HG03175 (cell line): ENCODE measurements at regions not wholly inside any gene's neighbourhood (a gene's known extent, or its start where the extent isn't known, plus 50 kb on each side); places are given as distances from the start of the nearest gene placed in this dataset.
A peak's percentile ranks its signal among the peaks of the same experiment; 100 is the strongest.

Source experiments
- ATAC-seq: cut with Tn5 transposase; IDR thresholded peaks from one replicate; pipeline ENCODE4 v1.9.1; 2021; ENCODE audit warnings: mild to moderate bottlenecking, moderate library complexity; ENCODE audit not compliant: unreplicated experiment

DNA sequence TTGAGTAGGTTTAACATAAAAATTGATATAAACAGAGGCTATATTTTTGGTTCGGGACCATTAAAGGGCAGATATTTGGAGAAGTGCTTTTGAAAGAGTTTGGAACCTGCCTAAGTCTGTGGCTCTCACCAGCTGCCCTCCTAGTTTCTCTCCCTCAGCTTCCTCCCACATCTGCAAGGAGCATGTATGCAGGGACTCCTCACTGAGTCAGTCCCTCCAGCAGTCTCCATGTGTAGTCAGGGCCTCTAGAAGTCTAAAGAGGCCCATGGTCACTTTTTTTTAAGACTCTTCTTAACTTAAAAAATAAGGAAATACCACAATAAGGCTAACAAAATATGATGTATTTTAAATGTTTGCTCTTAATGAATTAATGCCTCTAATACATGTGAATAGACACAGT is 220.0 kb upstream of the TANK start:
- no peak for ATAC-seq

DNA sequence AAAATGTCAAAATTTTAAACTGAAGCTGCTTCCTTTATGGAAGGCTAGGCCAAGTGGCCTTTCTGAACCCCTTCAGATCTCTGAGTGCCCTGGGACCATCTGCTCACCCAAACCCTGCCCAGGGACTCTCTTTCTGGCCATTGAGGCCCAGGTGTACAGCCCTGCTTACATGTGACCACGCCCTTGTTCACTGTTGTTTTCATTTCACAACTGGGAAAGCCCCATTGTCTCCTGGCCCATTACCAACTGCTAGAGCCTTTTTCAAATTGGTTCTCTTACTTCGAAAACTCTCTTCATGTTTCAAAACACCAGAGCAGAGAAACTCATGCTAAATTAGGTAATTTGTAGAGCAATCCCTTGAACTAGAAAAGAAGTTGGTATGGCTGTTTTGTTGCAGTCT is 219.5 kb upstream of the TANK start:
- peak; percentile 61 for ATAC-seq

DNA sequence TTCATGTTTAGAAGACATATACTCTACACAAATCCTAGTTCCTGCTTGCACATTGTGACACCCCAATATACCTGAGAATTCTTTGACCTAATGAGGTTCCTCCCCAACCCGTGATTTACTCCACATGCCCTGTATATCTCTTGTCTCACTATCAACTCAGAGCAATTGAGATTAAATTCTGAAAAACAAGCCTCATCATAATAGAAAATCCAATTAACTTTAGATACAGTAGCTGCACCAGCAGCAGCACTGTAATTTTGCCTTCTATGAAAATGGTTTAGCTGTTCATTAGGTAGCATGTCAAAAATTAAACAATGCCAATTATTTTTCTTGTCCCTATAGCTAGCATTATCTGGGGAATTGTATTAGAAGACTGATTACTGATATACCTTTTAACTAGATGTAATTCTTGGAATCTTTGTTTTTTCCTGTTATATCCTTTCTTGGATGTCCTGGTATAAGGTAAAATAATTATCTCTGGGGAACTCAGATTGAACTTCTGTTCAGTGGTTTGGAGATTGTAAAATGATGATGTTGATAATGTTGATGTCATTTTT is 218.9 kb upstream of the TANK start:
- ATAC-seq: no peak

DNA sequence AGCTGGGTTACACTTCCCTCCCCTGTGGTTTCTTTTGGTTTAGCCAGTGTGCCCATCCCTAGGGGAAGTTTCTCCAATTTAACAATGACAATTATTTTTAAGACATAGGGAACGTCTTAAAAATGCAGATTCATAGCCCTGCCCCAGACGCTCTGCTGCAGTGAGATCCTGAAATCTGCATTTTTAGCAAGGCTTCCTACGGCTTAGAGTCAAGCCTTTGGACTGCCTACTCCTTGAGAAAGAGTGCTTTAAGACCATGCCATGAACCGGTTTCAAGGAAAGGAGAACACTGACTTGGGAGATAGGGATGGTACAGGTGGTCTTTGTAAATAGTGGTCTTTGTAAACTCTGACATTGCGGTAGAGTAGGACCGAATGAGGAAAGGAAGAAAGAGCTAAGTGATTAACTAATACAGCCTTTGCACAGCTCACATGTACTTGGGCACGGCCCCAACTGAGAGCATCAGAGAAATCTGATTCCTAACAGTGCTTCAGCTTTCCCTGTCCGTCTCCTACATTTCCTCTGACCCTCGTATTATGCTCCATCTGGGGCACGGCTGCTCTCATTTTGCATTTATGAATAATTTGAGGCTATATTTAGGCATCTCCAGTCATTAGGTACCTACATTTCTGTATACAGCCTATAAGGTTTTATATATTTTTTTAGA is 217.6 kb upstream of the TANK start:
- no peak for ATAC-seq

DNA sequence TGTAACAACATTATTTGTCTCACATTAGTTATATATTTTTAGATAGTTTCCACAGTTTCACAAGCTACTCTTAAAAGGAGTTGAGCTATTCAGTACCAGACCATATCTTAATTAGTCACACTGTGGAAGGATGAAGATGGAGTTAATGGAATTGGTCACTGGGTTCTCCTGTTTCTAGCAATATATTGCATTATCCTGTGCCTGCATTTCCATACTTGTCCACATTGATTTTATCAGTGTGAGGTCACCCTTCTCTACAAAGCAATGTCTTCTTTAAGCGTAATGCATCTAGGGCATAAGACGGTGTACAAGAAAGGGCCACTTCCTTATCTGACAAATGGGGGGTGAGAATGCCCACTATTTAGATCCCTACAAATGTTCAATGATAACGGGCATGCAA is 216.8 kb upstream of the TANK start:
- no peak for ATAC-seq

DNA sequence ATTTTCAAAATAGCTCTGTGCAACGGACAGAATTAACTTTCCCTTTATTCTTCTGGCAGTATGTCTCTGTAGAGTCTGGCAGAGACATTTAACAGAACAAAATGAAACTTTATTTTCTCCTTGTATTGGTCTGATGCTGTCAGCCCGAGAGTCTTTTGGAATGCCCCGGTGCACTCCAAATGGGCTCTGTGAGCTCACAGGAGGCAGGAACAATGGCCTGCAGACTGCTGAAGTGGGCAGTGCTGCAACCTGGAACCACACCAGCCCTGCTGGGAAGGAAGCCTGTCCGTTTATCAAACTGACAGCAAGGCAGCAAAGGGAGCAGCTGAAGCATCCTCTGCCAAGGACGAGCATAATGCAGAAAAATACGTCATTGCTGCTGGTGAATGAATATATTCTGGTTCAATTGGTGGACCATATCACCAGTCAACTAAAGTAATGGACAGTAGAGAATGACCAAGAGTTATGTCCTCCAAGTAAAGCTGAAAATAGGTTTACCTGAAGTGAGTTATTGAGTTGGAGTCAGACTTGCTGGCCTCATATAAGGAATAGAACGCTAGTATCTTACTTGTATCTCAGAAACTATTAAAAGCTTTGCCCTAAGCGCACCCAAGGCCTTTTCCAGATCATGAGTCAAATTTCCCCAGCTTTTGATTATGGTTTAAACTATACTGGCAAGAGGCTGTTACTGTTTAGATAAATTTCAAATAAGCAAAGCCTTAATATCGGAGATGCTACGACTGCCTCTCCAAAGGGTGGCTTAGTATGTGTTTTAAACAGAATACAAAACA is 207.6 kb upstream of the TANK start:
- no peak for ATAC-seq

DNA sequence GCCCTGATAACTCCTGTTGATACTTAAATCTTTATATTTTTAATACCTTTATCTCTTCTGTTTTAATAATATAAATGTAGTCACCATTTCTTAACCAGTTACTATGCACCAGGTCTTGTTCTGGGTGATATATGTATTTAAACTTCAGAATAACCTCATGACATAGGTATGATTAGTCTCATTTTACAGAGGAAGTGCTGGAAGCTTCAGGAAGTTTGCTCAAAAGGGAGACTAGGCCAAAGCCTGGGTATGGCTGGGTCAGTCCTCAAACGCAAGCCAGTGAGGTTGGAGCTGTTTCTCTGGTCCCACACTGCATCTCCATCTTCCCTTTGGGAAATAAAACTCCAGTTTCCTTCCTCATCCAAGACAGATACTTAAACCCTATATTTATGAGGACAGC is 204.7 kb upstream of the TANK start:
- no peak for ATAC-seq

DNA sequence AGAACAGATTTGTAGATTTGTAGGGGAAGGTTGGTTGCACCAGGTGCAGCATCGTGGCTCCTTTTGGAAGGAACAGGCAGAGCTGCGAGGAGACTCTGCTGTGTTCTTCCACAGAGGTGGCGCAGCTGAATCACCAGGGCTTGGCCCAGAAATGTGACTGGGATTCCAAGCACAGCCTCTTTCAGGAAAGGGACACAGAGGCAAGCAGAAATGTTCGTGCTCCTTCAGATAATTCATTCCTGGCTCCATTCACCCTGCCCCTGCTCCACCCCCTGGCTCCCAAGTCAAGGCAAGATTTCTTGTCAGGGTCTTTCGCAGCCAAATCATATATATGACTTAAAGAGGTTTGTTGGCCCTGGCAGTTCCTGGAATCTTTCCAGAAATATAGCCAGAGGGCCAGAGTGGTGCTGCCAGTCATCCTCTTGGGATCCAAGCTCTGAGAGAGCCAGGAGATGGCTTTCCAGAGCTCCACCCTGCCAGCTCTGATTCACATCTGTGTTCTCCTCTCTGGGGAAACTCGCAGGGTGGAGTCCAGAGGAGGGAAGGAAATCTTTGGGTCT is 203.9 kb upstream of the TANK start:
- no peak for ATAC-seq

DNA sequence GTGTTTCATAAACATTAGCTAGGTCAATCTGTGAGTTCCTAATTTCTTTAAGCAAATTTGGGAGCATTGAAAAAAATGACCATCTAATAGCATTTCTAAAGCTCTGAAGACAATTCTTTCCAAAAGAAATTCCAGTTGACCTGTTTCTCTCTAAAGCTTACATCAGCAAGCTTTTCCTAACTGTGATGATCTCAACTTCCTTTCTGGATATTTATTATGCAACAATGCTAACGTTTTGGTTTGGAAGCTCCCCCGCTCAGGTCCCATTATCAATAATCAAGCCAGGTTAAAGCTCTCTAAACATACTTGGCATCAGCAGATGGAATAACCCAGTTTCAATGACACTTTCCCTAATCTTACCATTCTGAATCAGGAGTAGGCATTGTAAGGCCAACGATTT is 196.3 kb upstream of the TANK start:
- no peak for ATAC-seq

DNA sequence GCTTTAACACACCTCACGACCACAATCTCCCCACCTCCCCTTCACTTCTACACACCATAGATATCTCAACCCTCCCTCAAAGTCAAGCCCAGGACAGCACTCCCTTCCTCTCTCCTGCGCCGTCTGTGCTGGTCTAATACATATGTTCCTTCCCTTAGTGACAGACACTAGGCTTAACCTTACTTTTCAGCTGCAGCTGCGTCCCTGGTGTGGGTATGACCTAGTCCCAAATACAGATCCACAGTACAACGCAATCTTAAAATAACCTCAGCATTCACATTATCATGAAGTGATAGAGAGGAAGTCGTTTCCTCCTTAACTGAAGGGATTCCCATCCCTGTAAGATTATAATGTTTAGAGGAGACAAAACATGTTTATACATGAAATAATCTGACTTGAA is 192.7 kb upstream of the TANK start:
- ATAC-seq: no peak

DNA sequence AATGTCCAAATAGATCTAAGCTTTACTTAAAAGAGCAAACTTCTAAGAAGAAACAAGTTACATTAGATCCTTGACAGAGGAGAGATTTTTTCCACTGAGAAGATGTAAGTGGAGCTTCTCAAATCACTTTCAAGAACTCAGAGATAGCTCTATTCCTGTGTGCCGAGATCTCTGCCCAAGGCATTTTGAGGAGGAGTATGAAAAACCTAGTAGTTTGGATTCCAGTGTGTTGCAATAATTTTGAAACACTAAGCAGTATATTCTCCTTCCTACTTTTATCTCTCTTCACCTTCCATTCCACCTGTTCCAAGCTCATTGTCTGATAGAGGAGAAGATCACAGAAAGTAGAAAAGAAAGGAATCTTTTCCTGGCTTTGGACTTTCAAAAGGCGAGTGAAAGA is 192.0 kb upstream of the TANK start:
- no peak for ATAC-seq

DNA sequence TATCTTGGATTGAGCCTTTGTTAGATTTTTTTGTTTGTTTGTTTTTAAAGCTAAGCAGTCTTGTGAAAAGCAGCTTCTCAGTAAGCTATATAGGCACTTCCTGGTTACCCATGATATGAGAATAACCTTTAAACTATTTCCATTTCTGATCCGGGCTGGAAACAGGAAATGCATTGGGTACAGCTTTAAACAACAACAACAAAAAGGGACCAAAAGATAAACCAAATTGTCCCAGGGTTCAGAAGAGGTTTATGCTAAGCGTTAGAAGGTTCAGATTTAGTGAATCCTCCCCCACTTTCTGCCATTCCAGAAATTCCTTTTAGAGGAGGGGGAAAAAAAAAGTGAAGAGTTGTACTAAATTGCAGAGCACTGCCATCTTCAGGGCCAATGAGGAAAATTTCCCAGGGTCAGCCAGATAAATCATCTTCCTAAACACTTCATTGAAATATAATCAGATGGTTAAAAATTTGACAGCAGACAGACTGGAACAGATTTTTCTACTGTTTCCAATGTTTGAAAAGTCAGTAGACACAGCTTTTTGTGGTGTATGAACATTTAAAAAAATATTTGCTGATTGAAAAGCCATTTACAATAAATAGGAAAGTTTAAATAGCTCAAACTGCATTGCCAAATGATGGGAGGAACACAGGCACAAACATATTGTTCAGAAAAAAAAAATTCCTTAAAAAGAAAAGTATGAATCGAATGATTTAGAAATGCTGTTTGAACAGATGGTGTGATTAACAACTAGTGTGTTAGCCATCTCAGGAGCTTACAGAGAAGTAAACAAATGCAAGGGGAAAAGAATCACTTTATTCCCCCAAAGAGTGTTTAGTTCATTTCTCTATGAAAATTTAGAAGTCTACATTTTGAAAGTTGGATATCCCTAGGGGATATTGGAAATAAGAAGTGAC is 189.9 kb upstream of the TANK start:
- ATAC-seq: no peak

DNA sequence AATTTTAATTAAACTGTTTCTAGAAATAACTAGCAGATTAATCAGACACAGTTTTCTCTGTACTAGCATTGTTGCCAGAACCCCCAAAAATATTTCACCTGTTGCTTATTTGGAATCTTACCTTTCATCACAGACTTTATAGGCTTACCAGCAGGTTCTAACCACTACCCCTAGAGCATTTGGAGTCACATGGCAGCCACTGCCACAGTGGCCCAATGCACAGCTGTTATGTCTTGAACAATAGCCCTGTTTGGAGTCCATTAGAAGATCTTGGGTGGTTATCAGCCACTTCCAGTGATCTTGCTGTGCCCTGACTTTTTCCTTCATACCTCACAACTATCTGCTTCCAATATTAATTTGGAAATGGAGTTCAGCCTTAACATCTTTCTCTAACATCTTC is 186.2 kb upstream of the TANK start:
- ATAC-seq: no peak

DNA sequence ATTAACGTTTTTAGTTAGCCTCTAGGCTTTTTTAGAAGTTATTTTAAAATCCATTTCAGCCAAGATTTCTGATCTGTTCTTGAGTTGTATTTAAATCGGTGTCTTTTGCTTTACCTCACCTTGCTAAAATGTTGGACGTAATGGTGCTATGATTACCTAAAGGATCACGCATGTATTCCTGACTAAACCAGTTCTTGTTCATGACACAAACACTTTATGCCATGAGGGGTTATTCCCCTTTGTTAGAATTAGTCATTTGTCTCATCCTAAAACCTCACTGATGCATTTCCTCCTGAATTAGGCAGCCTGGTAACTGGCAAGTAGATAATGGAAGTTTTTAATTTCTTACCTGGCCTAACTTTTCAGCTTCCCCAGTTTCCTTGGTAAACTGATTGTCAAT is 185.4 kb upstream of the TANK start:
- no peak for ATAC-seq

DNA sequence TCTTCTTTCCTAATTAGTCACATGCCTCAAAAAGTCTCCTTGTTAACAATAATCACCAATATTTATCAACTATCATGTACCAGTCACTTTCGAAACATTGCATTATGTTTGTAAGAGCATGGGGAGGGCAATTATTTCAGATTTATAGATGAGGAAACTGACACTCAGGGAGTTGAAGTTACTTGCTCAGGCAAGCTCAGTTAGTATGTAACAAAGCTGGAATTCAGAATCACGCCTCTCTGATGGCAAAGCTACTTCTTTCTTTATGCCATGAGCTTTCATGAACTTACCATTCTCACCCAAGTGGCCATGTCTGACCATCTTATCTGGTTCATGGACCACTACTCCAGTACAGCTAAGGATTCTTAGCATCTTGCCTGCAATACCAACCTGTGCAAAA is 183.4 kb upstream of the TANK start:
- ATAC-seq: no peak

DNA sequence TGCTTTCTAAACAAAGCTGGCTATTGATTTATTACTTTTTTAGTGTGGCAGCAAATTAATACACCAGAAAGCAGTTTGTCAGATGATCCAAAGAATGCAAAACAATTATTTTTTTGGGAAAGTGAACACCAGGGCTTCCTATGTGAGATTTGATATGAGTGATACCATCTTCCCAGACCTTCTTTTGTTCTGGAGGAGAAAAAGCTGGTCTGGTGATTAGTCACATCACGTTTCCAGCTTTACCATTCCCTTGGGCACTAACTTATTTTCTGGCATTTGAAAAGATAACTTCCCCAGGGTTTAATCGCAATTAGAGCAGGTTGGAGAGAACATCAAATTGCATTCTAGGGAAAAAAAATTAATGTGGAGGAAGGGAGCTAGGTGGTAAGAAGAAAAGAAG is 182.9 kb upstream of the TANK start:
- ATAC-seq: no peak

DNA sequence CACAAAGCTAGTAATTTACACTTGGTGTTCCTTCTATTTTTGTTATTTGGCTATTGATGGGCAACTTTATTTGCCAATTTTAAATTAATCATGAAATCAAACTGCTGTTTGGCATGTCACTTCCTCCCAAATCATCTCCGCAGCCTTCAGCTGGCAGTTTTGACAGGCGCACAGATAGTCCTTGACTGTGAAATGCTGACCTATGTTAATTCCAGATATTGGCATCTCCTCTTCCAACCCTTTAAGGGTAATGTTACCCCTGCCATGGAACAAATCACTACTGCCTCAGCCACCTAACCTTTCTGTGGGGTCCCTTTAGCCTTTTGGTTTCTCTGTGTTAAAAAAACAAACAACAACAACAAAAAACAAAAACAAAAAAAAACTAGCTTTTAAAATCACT is 182.4 kb upstream of the TANK start:
- no peak for ATAC-seq

DNA sequence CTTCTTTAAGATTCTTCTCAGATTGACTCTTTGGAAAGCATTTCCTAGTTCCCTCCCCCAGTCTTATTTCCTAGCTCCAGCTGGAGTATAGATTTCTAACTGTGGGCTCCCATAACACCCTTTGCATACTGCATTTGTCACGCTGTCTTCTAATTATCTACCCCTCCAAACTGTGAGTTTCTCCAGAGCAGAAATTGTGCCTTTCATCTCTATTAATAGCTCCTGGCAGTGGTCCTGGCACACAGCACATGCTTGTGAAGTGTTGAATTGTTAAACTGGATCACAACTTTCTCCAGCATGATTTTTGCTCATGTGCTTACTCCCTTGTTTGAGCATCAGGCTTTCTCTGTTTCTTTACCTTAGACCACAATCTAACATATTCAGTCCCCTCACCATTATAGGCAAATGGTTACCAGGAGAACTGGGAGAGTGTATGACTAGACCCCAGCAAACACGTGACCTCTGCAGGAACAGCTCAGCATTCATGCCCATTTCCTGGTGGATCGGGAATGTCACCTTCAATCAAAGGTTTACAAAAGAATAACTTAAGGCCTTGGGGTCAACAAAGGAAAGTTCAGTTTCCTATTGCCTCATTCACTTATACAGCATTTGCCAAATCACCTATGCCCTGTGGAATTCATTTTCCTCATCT is 175.7 kb upstream of the TANK start:
- ATAC-seq: no peak

DNA sequence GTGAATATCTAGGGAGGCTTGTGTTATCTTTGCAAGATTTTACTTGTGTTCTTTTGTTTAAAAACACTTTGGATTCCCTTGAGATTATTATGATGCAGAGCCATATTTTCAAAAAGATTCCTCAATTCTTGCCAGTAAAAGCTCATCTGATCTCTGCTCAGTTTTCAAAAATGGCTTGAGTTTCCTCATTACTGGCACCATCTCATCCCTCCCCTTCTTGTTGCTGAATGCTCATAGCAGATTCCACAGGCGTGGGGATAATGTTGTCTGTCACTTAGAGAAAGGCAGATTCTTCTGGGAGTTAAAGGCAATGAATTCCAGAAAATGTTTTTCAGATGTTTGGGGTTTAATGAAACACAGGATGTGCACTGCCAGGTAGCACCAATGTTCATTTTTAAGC is 170.4 kb upstream of the TANK start:
- ATAC-seq: no peak

DNA sequence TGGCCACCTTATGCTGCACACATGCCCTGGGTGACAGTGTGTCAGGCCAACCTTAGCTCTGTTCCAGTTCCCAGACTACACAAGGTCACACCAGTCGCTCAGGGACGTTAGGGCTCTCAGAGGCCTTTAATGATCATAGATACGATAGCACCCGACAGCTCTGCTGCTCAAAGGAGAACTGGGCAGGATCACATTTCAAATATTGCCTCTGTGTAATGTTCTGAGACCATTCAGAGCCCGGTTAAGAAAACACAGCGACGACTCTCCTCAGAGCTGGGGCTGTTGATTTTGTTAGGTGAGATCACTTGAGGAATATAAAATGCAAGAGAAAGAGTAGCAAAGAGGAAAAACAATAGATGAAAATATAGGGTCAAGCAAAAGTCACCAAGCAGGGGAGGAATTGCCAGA is 166.6 kb upstream of the TANK start:
- no peak for ATAC-seq
